22Rv1 (cell line): ENCODE measurements at regions not wholly inside any gene's neighbourhood (a gene's known extent, or its start where the extent isn't known, plus 50 kb on each side); places are given as distances from the start of the nearest gene placed in this dataset.

ENCODE experiments used
- CTCF ChIP-seq: fragments of 450-650 bp; IDR thresholded peaks from 2 replicates; pipeline ENCODE4 v1.5.1; 2017; ENCODE audit warnings: mild to moderate bottlenecking
- ZFX ChIP-seq: fragments of 450-650 bp; IDR thresholded peaks from 2 replicates; pipeline ENCODE4 v1.6.1; 2017; ENCODE audit warnings: antibody characterized with exemption, borderline replicate concordance

GRCh38 chr16:65312071-65312470 is 190.2 kb upstream of the CDH11 start:
- TF ChIP-seq CTCF (no peak), ZFX (no peak)
